OCI-LY7 (cell line): ENCODE measurements at regions not wholly inside any gene's neighbourhood (a gene's known extent, or its start where the extent isn't known, plus 50 kb on each side); places are given as distances from the start of the nearest gene placed in this dataset.

Experiments
- EZH2phosphoT487 ChIP-seq: fragments of 200-600 bp; sonication (generic); IDR thresholded peaks from 2 replicates; pipeline ENCODE4 v1.6.1; 2018; ENCODE audit warnings: low read depth, borderline replicate concordance, mild to moderate bottlenecking, mixed run types, antibody characterized with exemption, low read length, moderate library complexity, mixed read lengths
- TF ChIP-seq, protein P1 (sequence below): fragments of 200-600 bp; sonication (generic); conservative IDR thresholded peaks from 2 replicates; pipeline ENCODE4 v1.5.1; 2014; ENCODE audit warnings: mild to moderate bottlenecking, antibody characterized with exemption, low read length, moderate library complexity, mixed read lengths

DNA sequence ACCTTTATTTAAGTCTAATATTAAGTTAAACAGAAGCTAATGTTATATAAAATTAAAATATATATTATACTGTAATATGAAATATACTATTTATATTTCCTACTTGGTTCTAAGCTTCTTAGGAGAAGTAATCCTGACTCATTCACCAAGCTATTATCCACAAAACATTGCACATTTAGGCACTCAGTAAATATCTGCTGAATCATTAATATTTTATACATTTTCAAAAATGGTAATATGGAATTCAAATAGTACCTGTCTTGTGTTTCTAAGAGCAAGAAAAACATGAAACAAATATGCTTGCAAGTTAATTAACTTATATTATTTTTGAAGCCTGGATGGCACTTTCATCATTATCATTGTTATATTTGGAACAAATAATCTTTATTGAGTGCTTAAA is 153.0 kb upstream of the CNTN4 start:
- TF ChIP-seq, protein P1, sequence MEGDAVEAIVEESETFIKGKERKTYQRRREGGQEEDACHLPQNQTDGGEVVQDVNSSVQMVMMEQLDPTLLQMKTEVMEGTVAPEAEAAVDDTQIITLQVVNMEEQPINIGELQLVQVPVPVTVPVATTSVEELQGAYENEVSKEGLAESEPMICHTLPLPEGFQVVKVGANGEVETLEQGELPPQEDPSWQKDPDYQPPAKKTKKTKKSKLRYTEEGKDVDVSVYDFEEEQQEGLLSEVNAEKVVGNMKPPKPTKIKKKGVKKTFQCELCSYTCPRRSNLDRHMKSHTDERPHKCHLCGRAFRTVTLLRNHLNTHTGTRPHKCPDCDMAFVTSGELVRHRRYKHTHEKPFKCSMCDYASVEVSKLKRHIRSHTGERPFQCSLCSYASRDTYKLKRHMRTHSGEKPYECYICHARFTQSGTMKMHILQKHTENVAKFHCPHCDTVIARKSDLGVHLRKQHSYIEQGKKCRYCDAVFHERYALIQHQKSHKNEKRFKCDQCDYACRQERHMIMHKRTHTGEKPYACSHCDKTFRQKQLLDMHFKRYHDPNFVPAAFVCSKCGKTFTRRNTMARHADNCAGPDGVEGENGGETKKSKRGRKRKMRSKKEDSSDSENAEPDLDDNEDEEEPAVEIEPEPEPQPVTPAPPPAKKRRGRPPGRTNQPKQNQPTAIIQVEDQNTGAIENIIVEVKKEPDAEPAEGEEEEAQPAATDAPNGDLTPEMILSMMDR = no peak
- no peak for TF ChIP-seq EZH2phosphoT487
